Sigmoid colon (tissue), 6 donors: ENCODE measurements at regions not wholly inside any gene's neighbourhood (a gene's known extent, or its start where the extent isn't known, plus 50 kb on each side); places are given as distances from the start of the nearest gene placed in this dataset.

Source experiments
- DNase-seq: peaks from one replicate; pipeline ENCODE4 v3.0.0-alpha.2; 2019
- H3K27ac ChIP-seq, 4 donors: fragments of 200-600 bp; sonication (generic); one replicate each; pipeline ENCODE4 v1.5.1; 2016 to 2019; ENCODE audit warnings: mild to moderate bottlenecking in 1 of 4
- H3K27me3 ChIP-seq, 3 donors: fragments of 200-600 bp; sonication (generic); one replicate each; pipeline ENCODE4 v1.5.1; 2019; ENCODE audit warnings: mild to moderate bottlenecking in 1 of 3
- H3K36me3 ChIP-seq, 4 donors: fragments of 200-600 bp; sonication (generic); one replicate each; pipeline ENCODE4 v1.5.1; 2016 to 2019
- H3K4me1 ChIP-seq, 4 donors: fragments of 200-600 bp; sonication (generic); one replicate each; pipeline ENCODE4 v1.5.1; 2017 to 2019
- H3K4me3 ChIP-seq, 4 donors: fragments of 200-600 bp; sonication (generic); one replicate each; pipeline ENCODE4 v1.5.1; 2017 to 2019; ENCODE audit warnings: mild to moderate bottlenecking in 2 of 4, moderate library complexity in 1 of 4
- H3K9me3 ChIP-seq, 4 donors: fragments of 200-600 bp in 3 of 4; sonication (generic) in 3 of 4; one replicate each; pipeline versions ENCODE4 v1.5.1 to v1.6.1; 2013 to 2019
- CTCF ChIP-seq, 4 experiments: fragments of 450-650 bp in 3 of 4; fragments of 200-600 bp in 1 of 4; IDR thresholded peaks; one replicate each; pipeline ENCODE4 v1.5.1; 2016 to 2019; ENCODE audit warnings: antibody characterized with exemption in 4 of 4, mild to moderate bottlenecking in 3 of 4, moderate library complexity in 2 of 4
- EP300 ChIP-seq, 4 donors: sonication (generic); formaldehyde crosslinking; IDR thresholded peaks; one replicate each; pipeline ENCODE4 v1.6.1; 2017; ENCODE audit warnings: antibody characterized with exemption in 4 of 4
- POLR2A ChIP-seq, 2 donors: fragments of 450-650 bp; IDR thresholded peaks; one replicate each; pipeline ENCODE4 v1.6.1; 2016; ENCODE audit warnings: antibody characterized with exemption in 2 of 2, mild to moderate bottlenecking in 2 of 2, moderate library complexity in 2 of 2
- POLR2AphosphoS5 ChIP-seq, 4 donors: sonication (generic); formaldehyde crosslinking; IDR thresholded peaks; one replicate each; pipeline ENCODE4 v1.6.1; 2017; ENCODE audit warnings: antibody characterized with exemption in 4 of 4
- WGBS, 2 donors: extraction: QIAGEN DNeasy Blood & Tissue Kit; methylation state at CpG; one replicate each; pipeline ENCODE4 v1.1.7; 2013; 5-methylcytosine and 5-hydroxymethylcytosine counted together
- intact Hi-C: fragments of 100-400 bp; cut with DNase I; formaldehyde crosslinking; loops from one replicate; pipeline ENCODE4 v1.15.1; 2023
- donor health status: healthy with polysubstance abuse.
- donor health status: healthy.

- Histone ChIP-seq H3K4me3 (no peak overlapping the region), H3K4me1 (peaks cover 0 to 23% (median 22%) of the 10 kb centered on the region in 4 donors), H3K27ac (no peak overlapping the region), H3K27me3 (peaks cover 0 to 10% (median 0%) of the 10 kb centered on the region in 3 donors), H3K36me3 (no peaks in the 10 kb centered on the region), H3K9me3 (no peaks in the 10 kb centered on the region)
- intact Hi-C loops: no loop called here
- WGBS, 2 donors: 71 to 81% methylated on average over 6 of the region's 6 CpGs
- TF ChIP-seq POLR2AphosphoS5 (IDR thresholded peaks at IDR 0.05) (no peak), CTCF (IDR thresholded peaks at IDR 0.05) (no peak), EP300 (IDR thresholded peaks at IDR 0.05) (no peak), POLR2A (IDR thresholded peaks at IDR 0.05) (no peak)
- DNase-seq: no peak
These were observed 228.3 kb upstream of the ADAMTS16 start for GRCh38 chr5:4911646-4912403.

GRCh38 chr5:4921929-4922328 lies 218.2 kb upstream of the ADAMTS16 start:
- H3K9me3 ChIP-seq: no peaks in the 10 kb centered on the region
- no peaks in the 10 kb centered on the region for H3K36me3 ChIP-seq
- no peaks in the 10 kb centered on the region for H3K4me1 ChIP-seq
- H3K27me3 ChIP-seq: no peaks in the 10 kb centered on the region
- 68 to 82% methylated on average over 5 of the region's 5 CpGs for WGBS, 2 donors
- intact Hi-C loops: no loop called here
- H3K27ac ChIP-seq: no peak overlapping the region
- no peak overlapping the region for H3K4me3 ChIP-seq
- DNase-seq: no peak
- TF ChIP-seq POLR2A (IDR thresholded peaks at IDR 0.05): no peak
- no peak for TF ChIP-seq POLR2AphosphoS5 (IDR thresholded peaks at IDR 0.05)
- TF ChIP-seq EP300 (IDR thresholded peaks at IDR 0.05): no peak
- no peak for TF ChIP-seq CTCF (IDR thresholded peaks at IDR 0.05)

DNA sequence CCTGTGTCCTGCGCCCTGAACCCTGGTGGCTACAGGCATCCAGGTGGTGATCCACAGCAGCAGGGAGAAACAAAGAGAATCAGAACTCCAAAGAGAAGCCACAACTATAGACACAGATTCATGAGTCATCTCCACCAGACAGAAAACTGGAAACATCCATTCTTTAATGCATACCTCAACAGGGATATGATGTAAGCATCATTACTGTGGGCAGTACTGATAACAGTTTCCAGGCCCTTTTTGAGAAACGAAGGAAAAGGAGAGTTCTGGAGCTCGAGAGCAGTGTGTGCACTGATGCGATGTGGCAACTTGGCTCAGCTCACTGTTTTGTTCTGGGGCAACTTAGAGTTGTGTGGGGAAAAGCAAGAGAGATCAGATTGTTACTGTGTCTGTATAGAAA lies 215.6 kb upstream of the ADAMTS16 start:
- Histone ChIP-seq H3K27ac (no peak overlapping the region), H3K9me3 (no peaks in the 10 kb centered on the region), H3K4me1 (peaks cover 0 to 24% (median 18%) of the 10 kb centered on the region in 4 donors), H3K4me3 (no peak overlapping the region), H3K36me3 (no peaks in the 10 kb centered on the region), H3K27me3 (no peaks in the 10 kb centered on the region)
- intact Hi-C loops: no loop called here
- DNase-seq: no peak
- 74 to 84% methylated on average over 4 of the region's 4 CpGs for WGBS, 2 donors
- TF ChIP-seq POLR2AphosphoS5 (IDR thresholded peaks at IDR 0.05): no peak
- TF ChIP-seq EP300 (IDR thresholded peaks at IDR 0.05): no peak
- TF ChIP-seq POLR2A (IDR thresholded peaks at IDR 0.05): no peak
- no peak for TF ChIP-seq CTCF (IDR thresholded peaks at IDR 0.05)

- Histone ChIP-seq H3K36me3 (no peaks in the 10 kb centered on the region), H3K27ac (no peak overlapping the region), H3K4me1 (peaks cover 0 to 31% (median 23%) of the 10 kb centered on the region in 4 donors), H3K27me3 (no peaks in the 10 kb centered on the region), H3K9me3 (no peaks in the 10 kb centered on the region), H3K4me3 (no peak overlapping the region)
- intact Hi-C loops: no loop called here
- TF ChIP-seq EP300 (IDR thresholded peaks at IDR 0.05) (no peak), CTCF (IDR thresholded peaks at IDR 0.05) (no peak), POLR2AphosphoS5 (IDR thresholded peaks at IDR 0.05) (no peak), POLR2A (IDR thresholded peaks at IDR 0.05) (no peak)
- no peak for DNase-seq
- WGBS, 2 donors: 48 to 78% methylated on average over 2 of the region's 2 CpGs
These were observed 213.0 kb upstream of the ADAMTS16 start for GRCh38 chr5:4927097-4927496.
